ENCODE measurements at regions not wholly inside any gene's neighbourhood (a gene's known extent, or its start where the extent isn't known, plus 50 kb on each side); places are given as distances from the start of the nearest gene placed in this dataset.

DNA sequence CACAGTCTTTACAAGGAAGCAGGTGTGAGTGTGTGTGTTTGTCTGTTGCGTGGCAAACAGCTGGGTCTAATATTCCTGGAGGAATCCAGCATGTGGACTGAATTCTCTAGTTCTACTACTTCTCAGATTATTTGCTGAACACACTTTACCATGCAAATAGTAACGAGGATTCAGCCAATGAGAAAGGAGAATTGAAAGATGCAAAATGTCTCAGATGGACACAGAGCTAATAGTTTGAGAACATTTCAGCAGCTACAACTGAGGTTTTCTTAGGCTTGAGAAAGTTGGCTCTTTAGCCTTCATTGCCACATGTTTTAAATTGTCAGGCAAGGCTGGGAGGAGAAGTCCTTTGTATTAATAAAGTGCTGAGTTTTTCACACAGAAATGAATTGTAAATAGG lies 568.0 kb upstream of the MDFIC2 start:
- TF ChIP-seq, protein P1, sequence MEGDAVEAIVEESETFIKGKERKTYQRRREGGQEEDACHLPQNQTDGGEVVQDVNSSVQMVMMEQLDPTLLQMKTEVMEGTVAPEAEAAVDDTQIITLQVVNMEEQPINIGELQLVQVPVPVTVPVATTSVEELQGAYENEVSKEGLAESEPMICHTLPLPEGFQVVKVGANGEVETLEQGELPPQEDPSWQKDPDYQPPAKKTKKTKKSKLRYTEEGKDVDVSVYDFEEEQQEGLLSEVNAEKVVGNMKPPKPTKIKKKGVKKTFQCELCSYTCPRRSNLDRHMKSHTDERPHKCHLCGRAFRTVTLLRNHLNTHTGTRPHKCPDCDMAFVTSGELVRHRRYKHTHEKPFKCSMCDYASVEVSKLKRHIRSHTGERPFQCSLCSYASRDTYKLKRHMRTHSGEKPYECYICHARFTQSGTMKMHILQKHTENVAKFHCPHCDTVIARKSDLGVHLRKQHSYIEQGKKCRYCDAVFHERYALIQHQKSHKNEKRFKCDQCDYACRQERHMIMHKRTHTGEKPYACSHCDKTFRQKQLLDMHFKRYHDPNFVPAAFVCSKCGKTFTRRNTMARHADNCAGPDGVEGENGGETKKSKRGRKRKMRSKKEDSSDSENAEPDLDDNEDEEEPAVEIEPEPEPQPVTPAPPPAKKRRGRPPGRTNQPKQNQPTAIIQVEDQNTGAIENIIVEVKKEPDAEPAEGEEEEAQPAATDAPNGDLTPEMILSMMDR (conservative IDR thresholded peaks at IDR 0.05; ENCODE audit: low read depth, low read length): no peak
- no peak for TF ChIP-seq EZH2 (IDR thresholded peaks at IDR 0.05; ENCODE audit: borderline replicate concordance, low read depth, low read length, poor library complexity, severe bottlenecking)
